ENCODE measurements at regions not wholly inside any gene's neighbourhood (a gene's known extent, or its start where the extent isn't known, plus 50 kb on each side); places are given as distances from the start of the nearest gene placed in this dataset.

DNA sequence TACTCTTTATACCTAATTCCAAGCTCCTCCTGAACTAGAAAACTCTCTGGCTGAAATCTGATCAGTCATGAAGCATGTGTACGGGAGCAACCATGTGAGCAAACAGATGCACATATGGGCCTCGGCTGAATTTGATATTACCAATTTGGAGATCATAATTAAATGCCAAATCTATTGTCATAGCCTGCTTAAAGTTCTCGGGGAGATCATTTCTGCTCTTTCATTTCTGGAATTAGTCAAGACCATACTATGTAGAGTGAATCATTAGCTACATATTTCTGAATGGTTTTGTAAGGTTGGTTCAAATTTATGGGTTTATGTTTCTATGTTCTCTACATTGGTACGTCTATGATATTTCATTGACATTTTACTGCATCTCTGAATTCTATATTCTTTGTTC lies 205.5 kb downstream of the UBE2E3 start:
- H4K20me1 ChIP-seq (ENCODE audit: insufficient read depth, low read length), result no peaks in the 10 kb centered on the region
- H3K27ac ChIP-seq (ENCODE audit: extremely low read length, insufficient read depth, low read length), result no peak overlapping the region
- no peak overlapping the region for H3K4me2 ChIP-seq (ENCODE audit: low read depth, low read length)
- H3K36me3 ChIP-seq (replicated peaks in 1 of 2; ENCODE audit: control insufficient read depth in 1 of 2, insufficient read depth in 2 of 2, low read length in 2 of 2), result no peaks in the 10 kb centered on the region
- no peaks in the 10 kb centered on the region for H3K9me3 ChIP-seq (ENCODE audit: low read length)
- no peak overlapping the region for H3K4me3 ChIP-seq (replicated peaks in 1 of 3; ENCODE audit: insufficient read depth in 1 of 3, low read depth in 2 of 3, low read length in 3 of 3)
- no peaks in the 10 kb centered on the region for H3K4me1 ChIP-seq (ENCODE audit: insufficient read depth, low read length)
- no peak for DNase-seq (ENCODE audit: low spot score)
- FAIRE-seq, result no peak
- in situ Hi-C loops (cut with HindIII; ENCODE audit: extremely low pct_ligation_motif_present, low pct_unique_long_range_greater_than_20kb), result no loop called here
- WGBS (ENCODE audit: low lambda C conversion rate), result 13% methylated on average over 4 of the region's 4 CpGs
- no peak for ATAC-seq
- no peak overlapping the region for H3K9ac ChIP-seq (ENCODE audit: insufficient read depth, low read depth, low read length)
- TF ChIP-seq ZNF709 (CRISPR knock-in tag; IDR thresholded peaks at IDR 0.05) (no peak), ZNF44 (CRISPR knock-in tag; IDR thresholded peaks at IDR 0.05) (no peak), PRDM4 (CRISPR knock-in tag; IDR thresholded peaks at IDR 0.05; ENCODE audit: borderline replicate concordance) (no peak), HNF1A (IDR thresholded peaks at IDR 0.05; ENCODE audit: low read depth) (no peak), HNF1A (CRISPR knock-in tag; IDR thresholded peaks at IDR 0.05; ENCODE audit: borderline replicate concordance) (no peak), KLF12 (CRISPR knock-in tag; IDR thresholded peaks at IDR 0.05; ENCODE audit: borderline replicate concordance) (no peak), ZNF790 (CRISPR knock-in tag; IDR thresholded peaks at IDR 0.05; ENCODE audit: borderline replicate concordance) (no peak), POLR2AphosphoS5 (IDR thresholded peaks at IDR 0.05; ENCODE audit: low read depth, low read length) (no peak), ZNF788 (CRISPR knock-in tag; IDR thresholded peaks at IDR 0.05; ENCODE audit: borderline replicate concordance) (no peak), ZSCAN20 (CRISPR knock-in tag; IDR thresholded peaks at IDR 0.05; ENCODE audit: borderline replicate concordance) (no peak), ZNF570 (CRISPR knock-in tag; IDR thresholded peaks at IDR 0.05; ENCODE audit: borderline replicate concordance) (no peak), BRD4 (CRISPR knock-in tag; IDR thresholded peaks at IDR 0.05) (no peak), SIX4 (CRISPR knock-in tag; IDR thresholded peaks at IDR 0.05) (no peak), ZNF256 (CRISPR knock-in tag; conservative IDR thresholded peaks at IDR 0.05) (no peak), ARNT (IDR thresholded peaks at IDR 0.05) (no peak)
- TF ChIP-seq, protein P1, sequence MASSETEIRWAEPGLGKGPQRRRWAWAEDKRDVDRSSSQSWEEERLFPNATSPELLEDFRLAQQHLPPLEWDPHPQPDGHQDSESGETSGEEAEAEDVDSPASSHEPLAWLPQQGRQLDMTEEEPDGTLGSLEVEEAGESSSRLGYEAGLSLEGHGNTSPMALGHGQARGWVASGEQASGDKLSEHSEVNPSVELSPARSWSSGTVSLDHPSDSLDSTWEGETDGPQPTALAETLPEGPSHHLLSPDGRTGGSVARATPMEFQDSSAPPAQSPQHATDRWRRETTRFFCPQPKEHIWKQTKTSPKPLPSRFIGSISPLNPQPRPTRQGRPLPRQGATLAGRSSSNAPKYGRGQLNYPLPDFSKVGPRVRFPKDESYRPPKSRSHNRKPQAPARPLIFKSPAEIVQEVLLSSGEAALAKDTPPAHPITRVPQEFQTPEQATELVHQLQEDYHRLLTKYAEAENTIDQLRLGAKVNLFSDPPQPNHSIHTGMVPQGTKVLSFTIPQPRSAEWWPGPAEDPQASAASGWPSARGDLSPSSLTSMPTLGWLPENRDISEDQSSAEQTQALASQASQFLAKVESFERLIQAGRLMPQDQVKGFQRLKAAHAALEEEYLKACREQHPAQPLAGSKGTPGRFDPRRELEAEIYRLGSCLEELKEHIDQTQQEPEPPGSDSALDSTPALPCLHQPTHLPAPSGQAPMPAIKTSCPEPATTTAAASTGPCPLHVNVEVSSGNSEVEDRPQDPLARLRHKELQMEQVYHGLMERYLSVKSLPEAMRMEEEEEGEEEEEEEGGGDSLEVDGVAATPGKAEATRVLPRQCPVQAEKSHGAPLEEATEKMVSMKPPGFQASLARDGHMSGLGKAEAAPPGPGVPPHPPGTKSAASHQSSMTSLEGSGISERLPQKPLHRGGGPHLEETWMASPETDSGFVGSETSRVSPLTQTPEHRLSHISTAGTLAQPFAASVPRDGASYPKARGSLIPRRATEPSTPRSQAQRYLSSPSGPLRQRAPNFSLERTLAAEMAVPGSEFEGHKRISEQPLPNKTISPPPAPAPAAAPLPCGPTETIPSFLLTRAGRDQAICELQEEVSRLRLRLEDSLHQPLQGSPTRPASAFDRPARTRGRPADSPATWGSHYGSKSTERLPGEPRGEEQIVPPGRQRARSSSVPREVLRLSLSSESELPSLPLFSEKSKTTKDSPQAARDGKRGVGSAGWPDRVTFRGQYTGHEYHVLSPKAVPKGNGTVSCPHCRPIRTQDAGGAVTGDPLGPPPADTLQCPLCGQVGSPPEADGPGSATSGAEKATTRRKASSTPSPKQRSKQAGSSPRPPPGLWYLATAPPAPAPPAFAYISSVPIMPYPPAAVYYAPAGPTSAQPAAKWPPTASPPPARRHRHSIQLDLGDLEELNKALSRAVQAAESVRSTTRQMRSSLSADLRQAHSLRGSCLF (CRISPR knock-in tag; IDR thresholded peaks at IDR 0.05; ENCODE audit: borderline replicate concordance), result no peak
- POLR2A ChIA-PET, result no interaction called here
- intact Hi-C loops (cut with micrococcal nuclease; ENCODE audit: unreplicated experiment), result no loop called here
- no peak overlapping the region for H2AFZ ChIP-seq (ENCODE audit: low read length)
- no TSS peak for BruUV-seq (replicated peaks)
- H3K79me2 ChIP-seq (ENCODE audit: insufficient read depth, low read length), result no peaks in the 10 kb centered on the region
- CTCF ChIA-PET (ENCODE audit: low intra/inter-chr PET ratio, low total read pairs), result no interaction called here
- no peaks in the 10 kb centered on the region for H3K27me3 ChIP-seq (ENCODE audit: control insufficient read depth in 1 of 2, insufficient read depth in 2 of 2, low read length in 2 of 2)

Data from HepG2 (cell line).